ACHN (cell line): ENCODE measurements at regions not wholly inside any gene's neighbourhood (a gene's known extent, or its start where the extent isn't known, plus 50 kb on each side); places are given as distances from the start of the nearest gene placed in this dataset.

Experiments
- DNase-seq: peaks from one replicate; pipeline ENCODE4 v3.0.0-alpha.2; 2015
- in situ Hi-C: cut with HindIII; loops from 2 replicates; pipeline ENCODE4 v1.10.0; 2017; ENCODE audit warnings: low sequenced_read_pairs, low pct_ligation_motif_present, low pct_unique_long_range_greater_than_20kb

DNA sequence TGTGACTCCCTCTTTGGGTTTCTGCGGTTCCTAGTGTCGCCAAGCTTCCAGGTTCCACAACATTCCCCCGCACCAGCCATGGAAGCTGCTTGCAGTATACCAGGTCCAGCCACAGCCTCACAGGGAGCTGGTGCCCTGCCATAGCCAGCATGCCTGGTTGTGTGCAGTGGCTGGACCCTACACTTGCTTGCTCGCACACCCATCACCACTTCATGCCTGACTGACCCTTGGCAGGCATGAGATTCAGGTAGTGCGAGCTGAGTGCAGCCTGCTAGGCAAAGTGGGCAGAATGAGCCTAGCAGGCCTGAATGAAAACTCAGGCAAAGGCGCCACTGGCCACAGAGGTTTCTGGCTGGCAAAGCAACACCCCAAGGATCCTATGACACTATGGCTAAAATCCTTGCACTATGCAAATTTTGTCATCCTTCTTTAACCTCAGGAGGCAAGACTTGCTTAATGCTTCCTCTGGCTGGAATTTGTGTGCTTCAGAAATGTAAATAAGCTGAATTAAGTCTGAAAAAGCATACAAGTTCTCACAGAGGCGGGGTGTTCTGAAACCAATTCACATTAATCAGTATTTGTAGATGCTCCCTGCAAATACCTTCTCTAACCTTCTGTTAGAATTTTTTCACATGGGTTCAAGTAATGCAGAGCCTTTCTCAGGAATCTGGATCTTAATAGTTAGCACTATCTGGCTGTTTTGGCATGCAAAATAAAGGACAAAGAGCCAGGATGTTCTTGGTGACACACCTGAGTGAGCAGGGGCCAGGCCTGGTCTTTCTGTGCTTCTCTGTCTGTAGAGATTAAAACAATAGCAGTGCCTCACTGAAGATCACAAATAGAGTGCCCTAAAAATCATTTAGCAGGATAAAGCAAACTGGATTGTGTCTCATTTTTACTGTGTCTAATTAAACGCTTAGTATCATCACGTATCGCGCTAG, 256.9 kb downstream of the GPATCH2 start:
- no peak for DNase-seq
- in situ Hi-C loops = no loop called here

DNA sequence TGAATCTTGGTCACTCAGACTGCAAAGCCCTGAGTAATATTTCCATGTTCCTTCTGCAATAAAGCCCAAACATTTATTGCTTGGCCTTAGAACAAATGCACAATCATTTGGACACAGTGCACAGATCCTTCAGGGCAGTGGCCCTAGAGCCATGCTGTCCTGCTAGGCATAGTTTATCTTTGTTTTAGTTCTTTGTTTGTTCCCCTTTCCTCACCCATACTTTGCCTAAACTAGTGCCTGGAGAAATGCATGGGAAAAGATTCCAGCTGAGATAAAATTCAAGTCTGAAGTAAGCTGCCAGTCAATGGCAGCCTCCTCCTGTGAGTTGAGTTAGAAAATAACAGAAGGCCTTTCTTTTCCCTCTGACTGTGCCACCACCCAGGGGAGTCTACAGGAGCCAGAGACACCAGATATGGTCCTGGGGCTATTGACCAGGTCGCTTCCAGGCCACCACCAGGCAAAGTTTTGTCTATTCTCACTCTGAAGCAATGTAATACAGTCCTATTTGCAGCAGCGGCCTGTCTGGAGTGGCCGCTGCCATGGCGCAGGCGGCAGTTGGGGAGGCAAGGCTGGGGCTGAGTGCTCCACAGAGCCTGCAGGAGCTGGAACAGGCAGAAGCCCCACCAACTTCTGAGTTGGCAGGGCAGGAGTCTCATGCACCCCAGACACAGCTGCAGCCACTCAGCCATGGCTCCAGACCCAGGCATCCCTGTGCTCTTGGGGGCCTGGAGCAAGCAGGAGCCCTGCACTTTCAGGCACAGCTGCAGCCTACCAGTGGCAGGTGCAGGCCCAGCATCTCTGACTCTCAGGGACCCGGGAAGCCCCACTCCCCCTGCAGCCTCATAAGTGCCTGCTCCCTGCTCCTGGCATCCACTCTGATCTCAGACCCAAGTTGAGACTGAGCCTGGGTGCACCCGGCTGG, 258.6 kb downstream of the GPATCH2 start:
- no peak for DNase-seq
- in situ Hi-C loops = no loop called here

DNA sequence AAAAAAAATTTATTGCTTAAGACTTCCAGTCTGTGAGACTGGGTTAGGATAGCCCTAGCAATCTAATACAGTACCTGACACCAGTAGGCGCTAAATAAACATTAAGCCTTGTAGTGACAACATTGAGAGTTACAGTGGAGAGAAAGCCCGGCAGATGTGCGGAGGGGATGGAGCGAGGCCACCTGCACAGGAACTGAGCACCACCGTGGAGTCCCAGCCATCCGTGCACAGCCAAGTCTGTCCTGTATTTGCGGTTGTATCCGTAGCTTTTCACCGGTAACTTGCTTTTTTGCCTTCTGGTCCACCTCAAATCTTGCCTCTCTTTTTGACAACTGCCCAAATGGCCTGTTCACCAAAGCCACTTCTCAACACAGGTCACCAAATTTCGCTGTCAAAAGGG, 260.1 kb downstream of the GPATCH2 start:
- in situ Hi-C loops = no loop called here
- no peak for DNase-seq

DNA sequence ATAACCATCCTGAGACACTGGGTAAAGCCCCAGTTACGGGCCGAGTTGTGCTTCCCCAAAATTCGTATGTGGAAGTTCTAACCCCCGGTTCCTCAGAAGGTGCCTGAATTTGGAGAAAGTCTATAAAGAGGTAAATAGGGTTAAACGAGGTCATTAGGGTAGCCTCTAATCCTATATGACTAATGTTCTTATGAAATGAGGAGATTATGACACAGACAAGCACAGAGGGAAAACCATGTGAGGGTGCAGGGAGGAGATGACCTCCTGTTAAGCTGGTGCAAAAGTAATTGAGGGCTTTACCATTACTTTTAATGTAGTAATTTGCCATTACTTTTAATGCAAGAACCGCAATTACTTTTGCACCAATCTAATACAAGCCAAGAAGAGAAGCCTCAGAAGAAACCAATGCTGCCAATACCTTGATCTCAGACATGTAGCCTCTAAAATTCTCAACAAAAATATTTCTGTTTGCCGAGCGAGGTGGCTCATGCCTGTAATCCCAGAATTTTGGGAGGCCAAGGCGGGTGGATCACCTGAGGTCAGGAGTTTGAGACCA, 260.8 kb downstream of the GPATCH2 start:
- no peak for DNase-seq
- in situ Hi-C loops = no loop called here

DNA sequence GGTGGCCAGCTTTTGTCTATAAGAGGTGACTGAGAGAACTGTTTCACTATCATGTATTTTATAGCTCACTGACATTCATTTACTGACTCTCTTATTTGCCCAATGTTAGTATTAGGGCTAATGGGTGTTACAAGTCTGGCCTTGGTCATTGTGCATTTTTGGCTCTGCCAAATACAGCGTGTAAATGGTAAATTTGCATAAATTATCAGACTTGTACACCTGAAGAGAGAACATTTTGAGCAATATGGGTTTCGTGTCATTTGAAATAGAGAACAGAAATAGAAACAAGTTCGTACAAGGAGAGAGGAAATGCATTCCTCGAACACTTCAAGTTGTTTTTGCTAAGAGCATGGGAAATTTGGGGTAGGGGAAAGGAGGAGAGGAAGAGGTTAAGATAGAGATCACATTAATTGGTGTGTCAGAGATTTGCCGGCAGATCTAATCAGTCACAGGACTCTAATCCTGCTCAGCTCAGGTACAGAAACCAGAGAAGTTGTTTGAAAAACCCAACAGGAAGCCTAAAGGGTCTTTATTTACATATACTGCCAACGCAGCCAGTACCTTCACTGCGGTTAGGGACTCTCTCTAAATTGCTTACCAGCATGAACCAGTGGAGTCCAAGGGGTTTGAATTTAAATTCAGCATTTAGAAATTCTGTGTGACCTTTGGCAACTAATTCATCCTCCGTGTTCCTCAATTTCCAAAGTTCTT, 261.5 kb downstream of the GPATCH2 start:
- no peak for DNase-seq
- in situ Hi-C loops = no loop called here

DNA sequence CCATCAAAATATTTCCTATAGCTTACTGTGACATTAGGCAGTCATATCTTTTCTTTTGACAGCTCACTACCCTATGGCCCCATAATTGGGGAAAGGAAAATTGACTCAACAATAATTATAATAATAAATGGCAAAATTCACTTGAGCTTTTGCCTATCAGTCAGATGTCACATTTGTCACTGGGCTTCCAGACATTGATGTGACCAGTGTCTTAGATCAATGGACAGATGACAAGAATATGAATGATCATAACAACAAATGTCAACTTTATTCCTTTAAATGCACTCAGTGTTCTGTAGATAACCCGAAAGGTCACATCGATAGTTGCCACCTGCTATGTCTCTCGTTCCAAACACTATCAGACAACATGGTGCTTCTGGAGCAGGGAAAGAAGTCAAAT, 266.7 kb downstream of the GPATCH2 start:
- in situ Hi-C loops = no loop called here

DNA sequence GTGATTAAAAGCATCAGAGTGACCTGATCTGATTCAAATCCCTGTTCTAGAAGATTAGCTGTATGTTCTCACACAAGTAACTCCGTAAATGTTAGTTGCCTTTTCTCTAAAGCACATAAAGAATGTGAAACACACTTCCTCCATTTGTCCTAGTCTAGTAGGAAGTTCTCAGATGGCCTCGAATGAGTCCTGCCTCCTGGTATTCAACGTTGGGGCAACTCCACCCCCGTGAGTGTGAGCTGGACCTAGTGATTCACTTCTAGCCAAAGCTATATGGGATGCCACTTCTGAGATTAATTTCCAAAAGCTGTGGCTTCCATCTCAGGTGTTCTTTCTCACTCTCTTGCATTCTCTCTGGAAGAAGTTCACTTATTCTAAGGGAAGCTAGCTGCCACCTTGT, 267.6 kb downstream of the GPATCH2 start:
- DNase-seq = no peak
- in situ Hi-C loops = no loop called here

More for the DNA sequence above, 266.7 kb downstream of the GPATCH2 start:
- DNase-seq = no peak

DNA sequence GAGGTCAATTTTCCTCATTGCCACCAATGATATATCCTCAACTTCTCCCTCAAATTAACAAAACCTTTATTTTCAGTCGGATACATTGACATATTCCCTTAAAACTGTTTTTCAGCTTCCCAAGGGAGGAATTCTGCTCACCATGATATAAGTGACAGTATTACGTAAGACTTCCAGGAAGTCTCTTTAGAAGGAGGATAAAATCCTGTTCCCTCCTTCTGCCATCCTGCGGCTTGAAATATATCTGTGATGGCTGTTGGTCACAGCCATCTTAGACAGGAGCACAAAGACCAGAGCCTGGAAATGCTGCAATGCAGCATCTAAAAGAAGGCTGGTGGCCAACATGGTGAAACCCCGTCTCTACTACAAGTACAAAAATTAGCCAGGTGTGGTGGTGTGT, 270.4 kb downstream of the GPATCH2 start:
- no peak for DNase-seq
- in situ Hi-C loops = no loop called here

DNA sequence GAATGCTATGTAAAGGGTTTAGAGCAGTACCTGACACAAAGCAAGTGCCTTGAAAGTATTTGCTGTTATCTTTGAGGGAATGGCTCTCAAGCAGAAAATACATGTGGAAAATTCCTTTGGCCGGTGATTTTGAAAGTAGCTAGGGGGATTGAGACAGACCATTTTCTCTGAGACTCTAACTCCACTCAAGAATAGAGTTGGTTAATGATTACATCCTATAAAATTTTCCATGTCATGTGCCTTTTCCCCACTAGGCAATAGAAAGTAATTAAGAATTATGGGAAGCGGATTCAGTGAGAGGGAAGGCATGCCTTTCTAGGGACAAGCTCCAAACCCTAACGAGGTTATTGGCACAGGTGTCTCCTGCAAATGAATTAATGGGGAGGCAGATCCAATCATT, 276.0 kb downstream of the GPATCH2 start:
- in situ Hi-C loops = no loop called here
- no peak for DNase-seq

DNA sequence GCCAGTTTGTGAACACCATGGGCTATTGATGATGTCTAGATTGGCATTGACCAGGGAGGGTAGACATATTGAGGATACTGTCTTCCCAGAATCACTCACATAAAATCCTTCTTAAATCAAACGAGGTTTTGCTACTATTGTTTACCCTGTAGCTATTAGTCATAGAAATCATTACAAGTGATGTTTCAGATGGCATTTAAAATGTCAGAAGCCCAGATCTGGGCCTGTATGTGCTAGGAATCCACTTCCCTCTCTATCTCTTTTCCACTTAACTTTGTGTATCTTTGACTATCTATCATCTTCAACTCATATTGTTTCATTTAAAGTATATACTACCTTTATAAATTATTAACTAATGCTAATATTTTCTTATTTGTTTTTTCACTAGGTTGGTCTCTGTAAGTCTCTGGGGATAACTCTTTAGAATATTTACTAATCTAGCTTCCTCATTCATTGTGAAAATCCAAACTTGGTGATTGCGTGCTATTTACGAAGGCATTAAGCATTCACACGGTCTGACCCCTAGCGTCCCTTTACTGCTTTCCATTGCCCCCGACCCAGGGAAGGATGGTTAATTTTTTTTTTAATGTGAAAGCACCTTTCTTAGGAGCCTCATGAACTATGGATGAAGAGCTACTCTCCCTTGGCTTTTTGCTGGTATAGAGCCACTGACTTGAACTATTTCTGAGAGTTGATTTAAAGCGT, 281.8 kb downstream of the GPATCH2 start:
- in situ Hi-C loops = no loop called here
- DNase-seq = no peak

DNA sequence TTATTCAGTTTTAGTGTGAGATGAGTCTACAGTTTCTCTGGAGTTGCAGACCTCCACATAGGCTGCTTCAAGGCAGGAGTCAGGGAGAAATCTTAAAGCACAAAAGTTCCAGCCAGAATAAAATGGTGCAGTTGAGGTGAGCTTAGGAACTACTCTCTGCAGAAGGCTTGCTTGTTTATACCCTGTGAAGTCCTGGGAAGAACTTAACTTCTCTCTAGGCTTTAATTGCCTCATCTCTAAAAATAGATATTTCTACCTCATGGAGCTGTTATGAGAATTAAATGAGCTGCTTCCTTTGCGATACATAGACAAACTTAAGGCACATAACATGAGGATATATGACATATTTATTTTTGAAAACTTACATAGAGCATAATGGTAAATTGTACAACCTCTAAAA, 286.2 kb downstream of the GPATCH2 start:
- in situ Hi-C loops = no loop called here
- no peak for DNase-seq

DNA sequence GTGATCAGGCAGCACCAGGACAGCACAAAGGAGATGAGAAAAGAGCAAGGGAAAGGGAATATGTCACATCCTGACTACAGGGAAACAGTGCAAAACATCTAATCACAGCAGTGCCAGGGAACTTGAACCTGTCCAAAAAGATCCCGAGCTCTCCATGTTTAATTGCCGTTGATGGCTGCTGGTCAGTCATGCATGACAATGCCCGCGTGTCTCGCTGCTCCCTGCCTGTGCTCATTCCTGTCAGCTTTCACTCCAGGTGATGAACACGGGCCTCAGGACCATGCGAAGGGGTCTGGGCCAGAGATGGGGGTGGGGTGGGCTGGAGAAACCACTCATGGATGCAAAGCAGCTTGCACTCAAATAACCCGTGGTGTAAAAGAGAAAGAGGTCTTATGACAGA, 287.0 kb downstream of the GPATCH2 start:
- DNase-seq = no peak
- in situ Hi-C loops = no loop called here

DNA sequence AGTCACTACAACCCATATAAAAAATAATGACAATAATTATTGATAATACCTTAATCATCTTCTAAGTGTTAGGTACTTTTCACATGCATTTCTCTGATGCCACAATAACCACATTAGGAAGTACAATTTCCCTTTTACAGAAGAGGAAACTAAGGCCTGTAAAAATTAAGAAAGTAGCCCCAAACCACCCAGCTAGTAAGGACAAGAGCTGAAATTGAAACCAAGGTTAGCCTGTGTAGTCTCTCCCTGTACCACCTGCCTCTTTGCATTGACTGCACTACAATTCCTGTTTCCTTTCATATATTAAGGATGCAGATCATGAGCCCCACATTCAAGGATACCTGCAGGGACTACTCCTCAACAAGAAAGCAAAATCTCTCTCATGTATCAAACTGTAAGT, 288.8 kb downstream of the GPATCH2 start:
- no peak for DNase-seq
- in situ Hi-C loops = no loop called here

DNA sequence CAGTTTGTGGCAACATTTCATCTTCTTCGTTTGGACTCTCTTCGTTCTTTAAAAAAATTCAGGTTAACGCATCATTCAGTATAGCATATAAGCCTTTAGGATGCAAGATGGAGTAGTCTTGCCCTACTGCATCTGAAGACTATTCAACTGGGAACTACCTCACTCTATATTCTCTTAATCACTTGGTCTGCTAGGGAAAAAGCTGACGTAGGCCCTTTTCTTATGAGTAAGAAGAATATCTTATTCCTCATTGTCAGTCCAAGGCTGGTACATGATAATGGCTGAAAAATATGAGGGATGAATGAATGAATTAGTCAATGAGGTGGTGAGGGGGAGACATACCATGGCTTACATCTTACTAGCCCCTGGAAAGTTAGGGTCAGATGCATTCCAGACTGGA, 294.2 kb downstream of the GPATCH2 start:
- DNase-seq = no peak
- in situ Hi-C loops = no loop called here

DNA sequence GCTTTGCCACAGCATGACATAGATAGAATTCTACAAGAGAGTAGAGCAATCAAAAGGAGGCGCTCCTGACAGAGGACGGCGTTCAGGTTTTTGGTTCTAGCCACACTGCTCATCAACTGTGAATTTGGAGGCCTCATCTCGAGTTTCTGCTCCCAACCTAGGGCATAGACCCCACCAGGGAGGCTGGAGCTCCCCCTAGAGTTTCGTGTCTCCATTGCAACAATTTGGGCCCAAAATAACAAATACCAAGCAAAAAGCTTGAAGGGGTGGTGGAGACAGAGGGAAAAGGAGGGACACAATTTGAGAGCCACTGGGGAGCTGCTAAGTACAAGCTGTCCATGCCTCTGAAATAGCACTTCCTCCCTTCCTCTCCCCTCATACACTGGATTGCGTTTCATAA, 297.0 kb downstream of the GPATCH2 start:
- DNase-seq = peak; percentile 36
- in situ Hi-C loops = no loop called here

DNA sequence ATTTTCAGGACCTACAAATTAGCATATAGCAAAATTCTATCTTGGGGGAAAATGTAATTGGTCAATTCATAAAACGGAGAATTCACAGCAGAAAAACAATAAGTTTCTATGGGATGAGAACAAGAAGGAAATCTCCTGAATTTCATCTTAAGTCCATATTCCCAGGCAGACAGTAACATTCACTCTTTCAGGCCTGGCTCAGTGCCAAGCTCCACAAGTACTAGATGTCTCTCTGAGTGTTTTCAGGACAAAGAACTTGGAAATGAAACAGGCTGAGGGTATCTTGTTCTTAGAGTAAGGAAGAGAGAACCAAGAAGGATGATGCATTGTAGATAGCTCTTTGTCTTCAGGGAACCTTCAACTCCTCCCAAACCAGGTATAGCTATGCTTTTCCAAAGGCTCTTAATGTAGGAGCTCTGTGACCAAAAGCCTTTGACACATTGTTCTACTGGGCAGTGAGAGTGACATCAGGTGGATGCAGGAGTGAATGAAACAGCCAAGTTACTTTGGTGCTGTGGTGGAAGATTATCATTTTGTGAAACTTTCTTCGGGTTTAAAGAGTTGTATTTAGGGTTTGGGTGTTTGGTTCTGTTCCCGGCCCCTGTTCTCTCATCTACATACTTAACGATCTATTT, 298.3 kb downstream of the GPATCH2 start:
- no peak for DNase-seq
- in situ Hi-C loops = no loop called here

DNA sequence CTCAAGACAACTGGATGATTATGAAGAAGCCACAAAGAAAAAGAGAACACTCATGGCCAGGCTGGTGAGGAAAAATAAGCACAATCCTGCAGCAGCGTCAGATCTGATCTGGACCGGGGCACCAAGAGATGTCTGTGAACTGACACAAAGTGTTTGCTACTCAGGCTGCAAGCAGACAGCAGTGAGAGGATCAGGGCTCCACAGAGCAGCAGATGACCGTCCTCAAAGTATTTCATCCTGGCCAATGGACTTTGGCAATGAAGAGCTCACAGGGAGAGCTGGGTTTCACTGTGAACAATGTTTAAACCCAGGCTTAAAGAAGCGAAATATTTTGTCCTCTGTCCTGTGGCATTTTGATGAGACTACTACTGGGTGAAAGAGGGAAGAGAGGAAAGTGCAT, 299.2 kb downstream of the GPATCH2 start:
- in situ Hi-C loops = no loop called here

DNA sequence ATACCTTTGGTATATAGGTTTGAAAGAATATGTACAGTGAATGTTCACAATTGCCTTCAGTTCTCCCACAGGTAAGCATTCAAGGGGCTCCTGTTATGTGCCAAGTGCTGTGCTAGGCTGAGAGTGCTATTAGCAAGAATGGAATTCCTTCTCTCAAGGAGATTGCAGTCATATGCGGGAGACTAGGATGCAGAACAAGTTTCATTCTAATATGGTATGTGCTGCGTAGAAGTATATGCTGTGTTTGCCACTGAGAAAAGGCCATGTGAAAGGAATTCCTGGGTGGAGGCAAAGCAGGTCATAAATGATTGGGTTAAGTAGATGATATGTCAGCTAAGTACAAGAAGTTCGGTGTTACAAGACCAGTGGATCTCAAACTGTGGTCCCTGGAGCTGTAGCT, 303.0 kb downstream of the GPATCH2 start:
- in situ Hi-C loops = no loop called here
- DNase-seq = no peak

More for the DNA sequence above, 299.2 kb downstream of the GPATCH2 start:
- DNase-seq = no peak
